ENCODE measurements at regions not wholly inside any gene's neighbourhood (a gene's known extent, or its start where the extent isn't known, plus 50 kb on each side); places are given as distances from the start of the nearest gene placed in this dataset.

DNA sequence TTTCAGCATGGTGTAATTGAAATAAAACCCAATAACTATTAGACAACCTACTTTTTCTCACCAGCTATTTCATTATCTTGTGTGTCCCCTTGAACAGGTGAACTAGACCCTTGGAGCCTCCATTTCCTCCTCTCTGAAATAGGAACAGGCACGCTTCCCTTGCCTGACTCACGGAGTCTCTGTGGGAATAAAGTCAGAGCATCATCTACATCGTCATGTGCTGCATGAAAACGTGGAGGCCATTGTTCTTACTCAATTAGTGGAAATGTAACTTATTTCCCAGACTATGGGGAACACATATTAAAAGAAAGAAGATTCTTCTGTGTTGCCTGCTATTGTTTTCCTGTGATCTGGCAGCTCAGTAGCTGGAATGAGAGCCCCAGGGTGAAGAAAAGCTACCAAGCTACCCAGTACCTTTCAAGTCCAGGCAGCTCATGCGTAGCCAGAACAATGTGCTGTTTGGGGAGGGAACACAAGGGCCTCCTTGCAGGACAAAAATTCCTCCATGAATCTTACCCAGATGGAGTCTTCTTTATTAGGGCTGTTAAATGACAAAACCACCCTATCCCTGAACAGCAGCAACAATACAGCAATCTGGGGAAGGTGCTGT, 59.8 kb downstream of the SOX11 start:
- DNase-seq (ENCODE audit: low read depth in 2 of 2, low spot score in 1 of 2) = no peak

DNA sequence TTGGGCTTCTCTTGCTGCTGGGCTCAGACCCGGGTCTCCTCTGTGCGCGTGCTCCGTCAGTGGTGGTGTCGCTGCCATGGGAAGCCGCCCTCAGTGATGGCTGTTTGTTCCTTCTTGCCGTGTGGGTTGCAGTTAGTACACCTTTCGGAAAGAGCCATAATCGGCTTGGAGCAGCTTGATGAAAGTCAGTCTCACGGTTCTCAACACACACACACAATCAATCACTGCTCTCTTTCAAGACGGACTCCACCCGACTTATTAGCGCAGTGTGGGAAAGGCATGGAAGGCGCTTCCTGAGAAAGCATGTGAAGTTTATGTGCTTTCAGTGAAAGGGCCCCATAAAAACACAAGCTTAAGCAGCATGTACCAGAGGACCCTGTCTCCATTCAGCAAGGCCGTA, 64.1 kb downstream of the SOX11 start:
- no peak for DNase-seq (ENCODE audit: low read depth in 2 of 2, low spot score in 1 of 2)

DNA sequence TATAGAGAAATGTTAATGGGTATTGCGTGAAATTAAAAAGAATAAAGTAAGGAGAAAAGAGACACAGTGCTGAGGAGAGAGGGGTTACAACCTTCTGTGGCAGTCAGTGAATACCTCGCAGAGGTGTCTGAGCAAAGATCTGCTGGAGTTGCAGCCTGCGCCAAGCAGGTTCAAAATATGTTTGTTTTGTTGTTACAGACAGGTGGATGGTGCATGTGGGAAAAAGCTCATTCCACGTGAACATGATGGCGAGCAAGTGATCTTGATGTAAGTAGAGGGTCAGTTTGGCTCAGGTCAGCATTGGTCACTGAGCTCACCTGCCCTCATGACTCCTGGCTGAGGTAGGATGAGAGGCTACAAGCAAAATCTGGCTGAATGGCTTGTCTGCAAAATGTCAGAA, 66.2 kb downstream of the SOX11 start:
- DNase-seq (ENCODE audit: low read depth in 2 of 2, low spot score in 1 of 2) = no peak

DNA sequence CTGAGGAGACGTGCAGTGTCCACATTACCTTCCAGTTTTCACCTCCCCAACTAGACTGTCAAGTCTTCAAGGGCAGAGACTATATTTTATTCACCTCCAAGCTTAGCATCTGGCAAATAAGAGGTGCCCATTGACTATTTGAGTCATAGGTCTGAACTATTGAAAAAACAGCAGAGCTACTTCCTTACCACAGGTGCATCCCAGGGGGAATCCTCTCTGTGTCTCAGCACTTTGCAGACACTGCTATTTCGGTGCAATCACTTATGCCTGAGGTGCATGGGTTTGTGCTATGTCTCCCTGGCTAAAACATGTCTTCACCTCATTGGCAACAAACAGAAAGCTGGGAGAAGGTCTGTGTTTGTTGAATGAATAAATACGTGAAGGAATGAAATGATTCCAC, 67.8 kb downstream of the SOX11 start:
- no peak for DNase-seq (ENCODE audit: low read depth in 2 of 2, low spot score in 1 of 2)

DNA sequence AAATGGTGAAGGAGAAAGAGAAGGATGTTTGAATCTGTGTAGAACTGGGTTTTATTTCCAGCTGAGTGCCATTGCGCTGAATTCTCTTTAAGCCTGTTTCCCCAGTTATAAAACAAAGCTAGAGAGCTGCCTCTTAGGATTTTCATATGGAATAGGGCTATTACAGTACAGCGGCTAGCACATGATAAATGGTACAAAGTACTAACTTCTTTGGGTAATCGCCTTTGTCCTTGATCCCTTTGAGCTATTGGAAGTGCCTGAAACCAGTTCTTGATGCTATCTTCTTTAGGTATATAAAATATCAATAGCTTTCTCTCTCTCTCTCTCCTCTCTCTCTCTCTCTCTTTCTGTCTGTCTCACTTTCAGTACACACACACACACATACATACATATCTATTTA, 71.3 kb downstream of the SOX11 start:
- DNase-seq (ENCODE audit: low read depth in 2 of 2, low spot score in 1 of 2) = no peak

DNA sequence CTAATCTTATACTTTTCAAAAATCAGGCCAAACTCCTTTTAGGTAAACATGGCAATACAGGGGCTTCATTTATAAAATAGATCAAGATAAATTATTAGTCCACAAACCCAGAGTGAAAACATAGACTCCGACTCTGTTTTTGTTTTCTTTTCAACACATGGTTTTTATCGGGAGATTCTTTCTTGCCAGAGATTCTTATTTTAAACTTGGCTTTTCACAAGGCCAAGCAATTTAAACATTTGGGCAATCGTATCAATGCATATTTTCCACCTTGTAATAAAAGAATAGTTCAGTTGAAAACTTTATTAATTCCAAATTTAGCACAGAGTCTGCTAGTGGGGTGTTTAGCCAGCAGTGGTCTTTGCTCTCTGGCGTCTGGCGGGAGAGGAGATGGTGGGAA, 71.9 kb downstream of the SOX11 start:
- no peak for DNase-seq (ENCODE audit: low read depth in 2 of 2, low spot score in 1 of 2)

DNA sequence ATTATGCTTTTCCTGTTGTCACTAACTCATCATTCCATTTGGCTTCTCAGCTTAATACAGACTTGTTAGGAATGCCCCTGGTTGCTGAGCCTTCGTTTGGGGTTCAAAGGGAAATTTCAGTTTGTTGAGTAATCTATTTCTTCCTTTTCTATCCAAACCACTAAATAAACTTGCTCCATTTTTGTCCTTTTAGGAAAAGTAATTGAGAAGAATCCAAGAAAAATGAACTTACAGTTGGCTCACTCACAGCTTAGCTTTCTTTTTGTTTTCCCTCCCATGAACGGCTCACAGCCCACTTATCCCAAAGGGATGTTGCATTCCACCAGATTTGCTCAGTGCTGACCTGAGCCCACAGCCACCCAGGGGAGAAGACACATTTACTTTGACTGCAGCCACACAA, 73.9 kb downstream of the SOX11 start:
- DNase-seq (ENCODE audit: low read depth in 2 of 2, low spot score in 1 of 2) = no peak

DNA sequence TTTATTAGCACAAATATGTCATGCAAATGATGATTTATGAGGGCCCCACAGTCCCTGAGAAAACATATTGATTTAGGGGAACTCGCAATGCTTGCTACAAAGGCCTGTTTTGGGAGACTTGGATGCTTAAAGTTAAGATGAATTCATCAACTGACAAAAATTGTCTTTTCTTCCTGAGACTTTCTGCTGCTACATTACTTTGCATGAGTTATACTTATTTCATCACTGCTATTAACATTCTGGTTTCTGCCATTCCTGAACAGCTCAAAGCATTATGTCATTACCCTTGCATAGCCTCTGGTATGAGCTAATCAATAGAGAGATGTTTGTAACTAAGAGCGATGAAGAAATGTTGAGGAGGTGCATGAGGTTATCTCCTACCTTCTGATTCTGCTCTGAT, 74.4 kb downstream of the SOX11 start:
- no peak for DNase-seq (ENCODE audit: low read depth in 2 of 2, low spot score in 1 of 2)

DNA sequence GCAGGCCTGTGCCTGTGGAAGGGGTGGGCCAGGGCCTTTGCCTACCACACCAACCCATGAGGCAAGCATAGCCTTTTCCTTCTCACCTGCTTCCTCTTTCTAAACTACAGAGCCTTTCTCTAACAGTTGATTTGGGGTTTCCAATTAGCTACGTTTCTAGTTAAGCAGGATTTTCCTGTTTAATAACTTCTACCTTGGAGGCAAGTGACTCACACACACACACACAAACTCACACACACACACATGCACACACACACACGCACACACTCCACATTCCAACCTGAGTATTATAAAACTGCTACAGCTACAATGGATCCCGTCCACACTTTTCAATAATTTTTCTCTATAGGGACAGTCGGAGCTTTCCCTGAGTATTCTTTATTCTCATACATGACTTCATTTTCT, 84.9 kb downstream of the SOX11 start:
- no peak for DNase-seq (ENCODE audit: low read depth in 2 of 2, low spot score in 1 of 2)

DNA sequence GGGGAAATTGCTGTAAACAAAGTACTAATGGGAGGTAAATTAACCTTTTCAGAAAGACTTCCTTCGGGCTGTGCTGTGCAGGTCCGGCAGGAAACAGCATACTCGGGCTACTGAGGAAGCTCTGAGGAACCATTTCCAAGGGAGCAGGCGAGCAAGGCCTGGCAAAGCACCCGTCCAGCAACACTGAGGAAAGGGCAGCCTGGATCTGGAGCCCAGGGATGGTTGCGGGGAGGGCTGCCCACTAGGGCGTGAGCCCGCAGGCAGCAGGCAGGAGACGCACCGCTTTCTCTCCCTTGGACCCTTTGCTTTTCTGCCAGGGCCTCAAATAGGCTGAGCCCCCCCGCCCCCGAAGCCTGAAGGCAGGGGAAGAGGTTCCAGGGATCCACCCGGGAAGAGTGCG, 89.5 kb downstream of the SOX11 start:
- DNase-seq (ENCODE audit: low read depth in 2 of 2, low spot score in 1 of 2) = no peak

DNA sequence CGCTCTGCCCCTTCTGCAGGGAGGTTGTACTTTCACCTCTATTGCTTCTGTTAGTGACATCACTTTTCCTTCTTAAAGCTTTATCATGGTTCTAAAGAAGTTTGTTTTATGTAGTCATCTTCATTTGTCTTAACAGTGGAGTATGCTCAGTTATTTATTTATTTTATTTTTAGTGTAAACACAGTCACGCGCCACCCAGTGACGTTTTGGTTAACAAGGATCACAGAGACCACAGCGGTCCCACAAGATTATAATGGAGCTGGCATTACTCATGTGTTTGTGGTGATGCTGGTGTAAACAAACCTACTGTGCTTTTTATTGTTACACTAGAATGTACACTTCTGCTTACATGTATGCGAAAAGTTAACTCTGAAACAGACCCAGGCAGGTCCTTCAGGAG, 89.9 kb downstream of the SOX11 start:
- no peak for DNase-seq (ENCODE audit: low read depth in 2 of 2, low spot score in 1 of 2)

DNA sequence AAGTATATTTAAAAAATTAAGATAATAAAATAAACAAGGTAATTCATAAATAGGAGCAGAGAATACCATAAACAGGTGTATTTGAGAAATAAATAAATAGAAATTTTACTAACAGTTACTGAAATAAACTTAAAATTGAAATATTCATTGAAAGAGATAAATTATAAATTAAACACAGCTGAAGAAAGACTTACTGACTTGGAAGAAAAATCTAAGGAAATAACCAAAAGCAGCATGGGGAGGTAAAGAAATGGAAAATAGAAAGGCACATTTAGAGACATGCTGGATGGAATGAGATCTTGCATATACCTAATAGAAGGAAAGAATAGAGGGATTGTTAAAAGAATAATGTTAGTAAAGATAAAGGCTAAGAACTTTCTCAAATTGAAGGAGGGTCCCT, 96.3 kb downstream of the SOX11 start:
- DNase-seq (ENCODE audit: low read depth in 2 of 2, low spot score in 1 of 2) = no peak

DNA sequence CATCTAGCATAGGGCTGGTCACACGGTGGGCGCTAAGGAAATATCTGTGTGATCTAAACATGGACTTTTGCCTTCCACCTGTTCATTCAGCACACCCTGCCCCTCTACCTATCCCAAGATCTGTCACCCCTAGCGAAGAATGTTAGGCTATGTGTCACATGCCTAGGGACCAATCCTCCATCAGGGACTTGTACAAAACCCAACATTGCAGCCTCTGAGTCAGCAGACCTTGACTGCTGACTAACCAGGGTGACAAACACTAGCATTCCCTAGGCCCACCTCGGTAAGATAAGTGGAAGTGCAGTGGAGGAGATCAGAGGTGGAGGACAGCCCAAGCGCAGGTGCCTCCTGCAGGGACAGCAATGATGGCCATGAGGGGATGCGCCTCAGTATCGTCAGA, 99.2 kb downstream of the SOX11 start:
- DNase-seq (ENCODE audit: low read depth in 2 of 2, low spot score in 1 of 2) = no peak

DNA sequence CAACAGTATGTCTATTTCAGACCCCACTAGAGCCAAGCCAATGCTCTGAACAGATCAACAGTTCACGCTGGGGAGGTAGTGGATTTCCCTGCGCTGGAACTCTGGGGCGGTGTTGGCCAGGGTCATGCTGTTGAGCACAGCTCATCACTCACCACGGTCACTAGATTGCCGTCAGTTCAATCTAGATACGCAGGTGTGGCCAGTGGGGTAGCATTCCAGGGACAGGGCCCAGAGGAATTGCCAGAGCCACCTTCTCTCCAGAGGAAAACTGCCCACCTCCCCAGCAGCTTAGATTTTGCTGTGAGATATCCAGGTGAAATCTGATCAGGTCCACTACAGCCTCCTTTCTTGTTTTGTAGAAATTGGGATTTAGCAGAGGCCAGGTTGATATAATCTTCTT, 101.8 kb downstream of the SOX11 start:
- no peak for DNase-seq (ENCODE audit: low read depth in 2 of 2, low spot score in 1 of 2)

DNA sequence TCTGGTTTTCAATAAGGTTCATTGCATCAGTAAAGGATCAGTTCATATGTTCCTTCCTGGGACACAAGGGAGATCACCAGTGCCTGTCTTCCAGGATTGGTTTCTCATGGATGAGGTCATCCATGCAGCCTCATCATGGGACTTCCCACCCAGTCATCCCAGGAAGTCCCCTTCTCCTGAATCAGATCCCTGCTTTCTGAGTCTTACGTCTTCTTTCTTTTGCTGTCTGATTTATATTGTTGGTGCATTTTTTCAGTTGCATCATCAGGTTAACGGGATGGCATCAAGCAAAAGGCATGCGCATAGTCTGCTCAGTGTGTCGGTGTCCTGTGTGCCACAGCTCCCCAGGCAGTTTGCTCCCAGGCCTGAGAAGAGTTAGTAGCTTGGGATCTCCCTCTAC, 105.9 kb downstream of the SOX11 start:
- no peak for DNase-seq (ENCODE audit: low read depth in 2 of 2, low spot score in 1 of 2)

DNA sequence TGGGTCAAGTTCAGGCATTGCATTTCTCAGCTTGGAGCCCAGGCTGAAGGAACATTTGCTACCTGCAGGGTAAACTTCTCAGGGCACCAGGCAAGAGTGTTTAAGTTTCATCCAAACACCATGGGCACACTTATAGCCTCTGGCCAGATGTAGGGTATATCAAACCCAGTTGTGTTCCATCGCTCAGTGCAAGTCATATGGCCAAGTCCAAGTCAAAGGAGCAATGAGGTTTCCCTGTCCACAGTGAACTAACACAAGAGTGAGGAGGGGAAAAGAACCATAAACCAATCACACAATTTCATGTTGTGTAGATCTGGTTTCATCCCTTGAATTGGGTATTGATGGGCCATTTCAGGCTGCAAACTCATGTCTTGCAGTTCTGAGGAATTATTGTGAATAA, 107.2 kb downstream of the SOX11 start:
- no peak for DNase-seq (ENCODE audit: low read depth in 2 of 2, low spot score in 1 of 2)

DNA sequence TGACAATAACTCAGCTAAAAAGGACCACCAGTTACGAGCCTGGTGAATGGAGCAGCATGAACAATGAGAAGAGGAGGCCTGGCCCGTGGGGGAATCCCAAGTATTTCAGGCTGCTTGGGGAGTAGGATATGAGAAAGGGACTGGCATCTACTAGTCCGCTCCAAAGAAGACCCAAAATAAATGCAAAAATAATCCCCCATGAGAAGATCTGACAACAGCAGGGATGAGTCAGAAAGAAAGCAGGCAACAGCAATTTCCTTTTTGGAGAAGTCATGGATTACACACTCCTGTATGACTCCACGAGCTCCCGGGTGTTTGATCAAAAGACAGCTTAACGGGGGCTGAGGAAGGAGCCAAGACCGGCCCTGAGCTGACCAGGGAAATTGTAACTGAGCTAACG, 111.4 kb downstream of the SOX11 start:
- no peak for DNase-seq (ENCODE audit: low read depth in 2 of 2, low spot score in 1 of 2)

DNA sequence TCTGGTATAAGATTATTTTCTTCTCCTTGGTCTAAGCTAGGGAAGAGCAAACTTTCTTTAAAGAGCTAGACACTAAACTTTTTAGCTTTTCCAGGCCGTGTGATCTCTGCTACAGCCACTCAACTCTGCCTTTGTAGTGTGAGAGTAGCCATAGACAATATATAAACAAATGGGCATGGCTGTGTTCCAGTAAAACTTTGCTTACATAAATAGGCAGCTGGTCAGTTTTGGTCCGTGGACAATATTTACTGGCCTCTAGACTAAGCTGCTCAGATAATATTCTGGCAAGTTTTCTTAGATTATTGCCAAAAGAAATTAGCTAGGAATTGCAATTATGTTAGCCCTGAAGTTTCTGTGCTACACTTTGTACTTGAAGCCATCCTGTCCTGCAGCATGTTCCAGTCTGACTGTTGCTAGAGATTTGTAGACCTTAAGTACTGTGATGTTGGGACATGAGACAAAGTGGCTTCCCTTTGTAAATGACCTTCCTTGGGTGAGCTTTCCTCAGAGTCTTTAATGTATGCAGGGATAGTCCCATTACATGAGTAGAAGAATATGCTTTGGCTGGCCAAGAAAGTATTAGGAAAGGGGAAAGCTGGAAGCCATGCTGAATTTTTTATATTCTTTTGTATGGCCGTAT, 126.9 kb downstream of the SOX11 start:
- no peak for DNase-seq (ENCODE audit: low read depth in 2 of 2, low spot score in 1 of 2)

DNA sequence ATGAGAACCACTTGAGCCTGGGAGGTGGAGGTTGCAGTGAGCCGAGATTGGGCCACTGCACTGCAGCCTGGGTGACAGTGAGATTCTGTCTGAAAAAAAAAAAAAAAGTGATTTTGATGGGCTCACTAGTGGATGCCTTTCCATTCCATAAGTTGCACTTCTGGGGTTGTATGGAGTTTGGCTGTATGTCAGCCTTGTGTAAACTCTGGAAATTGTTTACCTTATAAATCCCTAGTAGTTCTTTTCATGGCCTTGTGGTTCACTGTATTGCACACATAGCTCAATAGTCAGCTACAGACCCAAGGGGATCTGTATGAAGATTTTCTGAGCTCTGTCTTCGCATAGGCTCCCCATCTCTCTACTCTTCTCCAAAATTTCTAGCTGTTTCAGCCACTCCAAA, 131.9 kb downstream of the SOX11 start:
- no peak for DNase-seq (ENCODE audit: low read depth in 2 of 2, low spot score in 1 of 2)

DNA sequence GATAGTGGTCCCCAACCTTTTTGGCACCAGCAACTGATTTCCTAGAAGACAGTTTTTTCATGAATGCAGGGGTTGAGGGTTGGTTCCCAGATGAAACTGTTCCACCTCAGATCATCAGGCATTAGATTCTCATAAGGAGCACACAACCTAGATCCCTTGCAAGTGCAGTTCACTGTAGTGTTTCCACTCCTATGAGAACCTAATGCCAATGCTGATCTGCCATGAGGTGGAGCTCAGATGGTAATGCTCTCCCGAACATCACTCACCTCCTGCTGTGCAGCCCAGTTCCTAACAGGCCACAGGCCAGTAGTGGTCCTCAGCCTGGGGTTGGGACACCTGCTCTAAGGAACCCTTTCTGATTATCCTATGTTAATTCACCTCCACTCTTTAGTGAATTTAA, 133.5 kb downstream of the SOX11 start:
- no peak for DNase-seq (ENCODE audit: low read depth in 2 of 2, low spot score in 1 of 2)

DNA sequence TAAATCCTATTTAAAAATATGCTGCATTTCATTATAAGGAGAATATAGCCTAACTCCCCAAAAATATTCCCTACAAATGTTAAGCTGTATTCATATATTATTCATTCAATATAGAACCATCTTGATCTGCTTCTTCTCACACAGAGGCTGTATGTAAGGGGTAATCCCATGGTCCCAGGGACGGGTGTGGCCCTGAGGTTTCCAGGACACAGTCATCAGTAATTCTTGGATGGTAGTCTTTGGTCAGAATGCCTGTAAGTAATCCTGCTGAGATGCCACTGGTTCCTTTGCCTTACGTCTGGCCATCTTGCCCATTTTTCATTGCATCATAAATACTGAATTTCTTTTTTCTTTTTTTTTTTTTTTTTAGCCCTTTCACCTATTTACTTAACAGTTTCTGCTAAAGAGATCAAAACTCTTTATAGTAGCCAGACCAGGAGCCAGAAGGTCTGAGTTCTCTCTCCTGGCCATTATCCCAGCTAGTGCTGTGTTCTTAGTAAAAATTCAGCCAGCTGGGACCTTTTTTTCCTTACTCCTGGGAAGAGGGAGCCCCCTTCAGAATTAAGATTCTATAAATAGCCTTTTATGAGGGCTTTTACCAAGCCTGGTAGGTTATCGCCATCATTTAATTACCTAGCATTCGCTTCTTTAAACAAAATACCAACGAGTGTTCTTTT, 134.9 kb downstream of the SOX11 start:
- DNase-seq (ENCODE audit: low read depth in 2 of 2, low spot score in 1 of 2) = no peak

DNA sequence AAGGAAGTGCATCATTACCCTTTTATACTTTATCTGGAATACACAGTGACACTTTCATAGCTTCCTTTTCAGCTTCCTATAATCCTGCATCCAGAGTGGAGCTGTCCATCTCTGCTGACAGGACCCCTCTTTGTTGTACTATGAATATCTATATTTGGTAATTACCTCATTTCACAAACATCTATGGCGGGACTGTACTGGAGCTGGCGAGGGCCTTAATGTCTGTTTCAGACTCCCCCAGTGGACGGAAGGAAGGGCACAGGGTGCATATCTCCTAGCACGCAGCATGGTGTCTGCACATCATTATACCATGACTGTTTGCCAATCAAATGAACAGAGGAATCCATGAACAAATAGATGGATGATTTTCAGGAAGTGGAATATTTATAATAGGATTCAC, 142.3 kb downstream of the SOX11 start:
- DNase-seq (ENCODE audit: low read depth in 2 of 2, low spot score in 1 of 2) = no peak

DNA sequence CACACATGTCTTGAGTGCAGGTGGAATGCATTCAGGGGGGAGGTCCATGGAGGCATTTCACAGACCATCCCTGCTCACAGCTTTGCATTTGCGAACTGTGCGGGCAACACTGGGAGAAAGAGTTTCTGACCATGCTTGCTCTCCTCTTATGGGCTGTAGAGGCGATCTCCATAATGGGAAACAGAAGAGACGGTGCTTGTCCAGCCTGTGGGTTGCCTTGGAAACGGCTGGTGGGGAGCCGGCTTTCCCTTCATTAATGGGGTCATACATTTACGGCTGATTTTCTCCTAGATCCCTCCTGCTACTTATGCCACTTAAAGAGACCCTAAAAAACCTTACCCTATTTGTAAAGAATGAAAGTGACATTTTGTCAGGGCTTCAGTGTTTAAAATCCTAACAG, 147.4 kb downstream of the SOX11 start:
- no peak for DNase-seq (ENCODE audit: low read depth in 2 of 2, low spot score in 1 of 2)
